ENCODE measurements at regions not wholly inside any gene's neighbourhood (a gene's known extent, or its start where the extent isn't known, plus 50 kb on each side); places are given as distances from the start of the nearest gene placed in this dataset.
A peak's percentile ranks its signal among the peaks of the same experiment; 100 is the strongest.

DNA sequence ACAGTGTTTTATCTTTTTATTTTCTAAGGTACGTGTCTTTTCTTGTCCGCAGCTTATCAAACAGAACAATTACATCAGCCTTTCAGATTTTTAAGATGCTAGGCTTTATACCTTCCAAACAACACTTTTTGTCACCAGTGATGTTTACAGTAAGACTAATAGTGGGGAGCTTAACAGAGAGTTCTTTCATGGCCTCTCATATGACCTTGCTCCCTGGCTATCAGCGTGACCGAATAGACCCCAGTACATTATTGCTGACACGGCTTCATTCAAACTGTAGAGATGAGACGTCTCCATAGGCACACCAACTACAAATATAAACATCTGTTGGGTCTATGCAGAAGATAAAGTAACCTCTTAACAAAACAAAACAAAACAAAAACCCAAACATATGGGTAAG, 477.6 kb upstream of the KCNMB2 start:
- CTCF ChIA-PET: no interaction called here
- POLR2A ChIA-PET: no interaction called here
- DNase-seq (ENCODE audit: low read depth, low spot score): no peak
- TF ChIP-seq, protein P1, sequence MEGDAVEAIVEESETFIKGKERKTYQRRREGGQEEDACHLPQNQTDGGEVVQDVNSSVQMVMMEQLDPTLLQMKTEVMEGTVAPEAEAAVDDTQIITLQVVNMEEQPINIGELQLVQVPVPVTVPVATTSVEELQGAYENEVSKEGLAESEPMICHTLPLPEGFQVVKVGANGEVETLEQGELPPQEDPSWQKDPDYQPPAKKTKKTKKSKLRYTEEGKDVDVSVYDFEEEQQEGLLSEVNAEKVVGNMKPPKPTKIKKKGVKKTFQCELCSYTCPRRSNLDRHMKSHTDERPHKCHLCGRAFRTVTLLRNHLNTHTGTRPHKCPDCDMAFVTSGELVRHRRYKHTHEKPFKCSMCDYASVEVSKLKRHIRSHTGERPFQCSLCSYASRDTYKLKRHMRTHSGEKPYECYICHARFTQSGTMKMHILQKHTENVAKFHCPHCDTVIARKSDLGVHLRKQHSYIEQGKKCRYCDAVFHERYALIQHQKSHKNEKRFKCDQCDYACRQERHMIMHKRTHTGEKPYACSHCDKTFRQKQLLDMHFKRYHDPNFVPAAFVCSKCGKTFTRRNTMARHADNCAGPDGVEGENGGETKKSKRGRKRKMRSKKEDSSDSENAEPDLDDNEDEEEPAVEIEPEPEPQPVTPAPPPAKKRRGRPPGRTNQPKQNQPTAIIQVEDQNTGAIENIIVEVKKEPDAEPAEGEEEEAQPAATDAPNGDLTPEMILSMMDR (IDR thresholded peaks at IDR 0.05; ENCODE audit: insufficient read depth, low read length, missing control alignments): no peak
- no peak overlapping the region for H3K4me3 ChIP-seq (ENCODE audit: low read depth, low read length)

DNA sequence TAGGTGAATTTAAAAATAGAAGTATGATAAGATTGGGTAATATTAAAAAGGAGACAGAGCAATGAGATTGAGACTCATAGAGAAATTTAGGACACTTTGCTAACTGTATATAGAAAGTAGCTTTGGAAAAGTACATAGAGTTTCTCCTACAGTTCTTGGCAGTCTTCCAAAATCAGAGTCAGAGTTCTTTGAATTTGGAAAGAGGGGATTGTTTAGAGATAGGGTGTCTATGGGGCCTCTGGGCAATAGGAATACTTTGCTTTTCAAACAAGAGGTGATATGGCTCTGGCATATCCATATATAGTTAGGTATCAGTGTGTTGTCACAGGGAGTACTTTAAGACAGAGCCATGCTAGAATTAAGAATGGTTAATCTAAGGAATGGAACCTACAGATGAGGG, 477.1 kb upstream of the KCNMB2 start:
- no peak overlapping the region for H3K4me3 ChIP-seq (ENCODE audit: low read depth, low read length)
- TF ChIP-seq, protein P1 (IDR thresholded peaks at IDR 0.05; ENCODE audit: insufficient read depth, low read length, missing control alignments): no peak
- ChIA-PET POLR2A (no interaction called here), CTCF (no interaction called here)
- no peak for DNase-seq (ENCODE audit: low read depth, low spot score)

DNA sequence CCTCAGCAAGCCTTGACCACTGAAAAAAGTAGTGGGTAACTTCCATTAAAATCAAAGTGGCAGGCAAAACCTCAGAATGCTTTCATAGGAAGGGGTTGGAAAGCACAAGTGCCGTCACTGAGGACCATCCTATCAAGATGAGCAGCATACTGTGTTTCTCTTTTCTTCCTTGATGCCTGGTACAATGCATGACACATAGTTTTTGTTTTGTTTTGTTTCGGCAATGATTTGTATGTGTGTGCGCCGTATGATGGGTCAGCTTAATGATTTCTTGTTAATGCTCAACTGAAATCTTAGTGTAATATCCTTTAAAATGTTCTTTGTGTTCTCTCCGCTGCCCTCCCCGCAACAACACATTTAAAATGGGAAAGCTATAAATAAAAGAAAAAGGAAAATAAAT, 476.4 kb upstream of the KCNMB2 start:
- DNase-seq (ENCODE audit: low read depth, low spot score): no peak
- TF ChIP-seq, protein P1 (IDR thresholded peaks at IDR 0.05; ENCODE audit: insufficient read depth, low read length, missing control alignments): no peak
- CTCF ChIA-PET: no interaction called here
- no peak overlapping the region for H3K4me3 ChIP-seq (ENCODE audit: low read depth, low read length)
- POLR2A ChIA-PET: no interaction called here

DNA sequence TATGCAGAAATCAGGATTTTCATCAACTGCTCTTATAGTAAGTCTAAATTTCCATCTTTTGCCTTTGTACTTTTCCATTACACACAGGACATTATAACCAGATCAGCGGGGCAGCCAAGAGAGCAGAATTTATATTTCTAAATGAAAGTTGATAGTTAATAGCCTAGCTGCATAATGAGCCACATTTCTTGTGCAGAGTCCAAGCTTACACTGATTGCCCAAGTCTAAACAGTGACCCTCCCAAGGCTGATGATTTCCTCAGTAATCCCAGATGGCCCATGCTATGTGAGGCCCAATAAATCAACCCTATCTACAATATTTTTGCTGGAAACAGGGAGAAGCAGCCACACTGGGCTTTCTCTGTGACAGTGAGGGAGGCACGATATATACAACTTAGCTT, 475.8 kb upstream of the KCNMB2 start:
- CTCF ChIA-PET: no interaction called here
- H3K4me3 ChIP-seq (ENCODE audit: low read depth, low read length): no peak overlapping the region
- DNase-seq (ENCODE audit: low read depth, low spot score): no peak
- POLR2A ChIA-PET: no interaction called here
- TF ChIP-seq, protein P1 (IDR thresholded peaks at IDR 0.05; ENCODE audit: insufficient read depth, low read length, missing control alignments): no peak

DNA sequence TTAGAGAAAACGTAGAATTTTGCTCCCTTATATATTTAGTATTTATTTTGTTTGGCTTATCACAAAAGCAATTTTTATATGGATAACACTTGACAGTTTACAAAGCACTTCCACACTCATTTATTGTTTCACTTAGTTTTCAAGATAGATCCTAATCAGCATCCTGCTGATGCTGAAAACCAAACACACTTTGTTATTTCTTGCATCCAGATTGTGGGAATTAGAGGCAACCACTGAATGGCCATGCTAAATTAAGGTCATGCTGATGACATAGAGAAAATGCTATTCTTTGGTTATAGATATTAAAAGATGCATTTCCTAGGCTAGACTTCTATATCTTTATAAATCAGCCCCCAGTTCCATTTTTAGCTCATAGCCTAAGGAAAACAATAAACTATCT, 474.1 kb upstream of the KCNMB2 start:
- no peak for DNase-seq (ENCODE audit: low read depth, low spot score)
- no peak overlapping the region for H3K4me3 ChIP-seq (ENCODE audit: low read depth, low read length)
- TF ChIP-seq, protein P1 (IDR thresholded peaks at IDR 0.05; ENCODE audit: insufficient read depth, low read length, missing control alignments): no peak
- CTCF ChIA-PET: no interaction called here
- POLR2A ChIA-PET: no interaction called here

DNA sequence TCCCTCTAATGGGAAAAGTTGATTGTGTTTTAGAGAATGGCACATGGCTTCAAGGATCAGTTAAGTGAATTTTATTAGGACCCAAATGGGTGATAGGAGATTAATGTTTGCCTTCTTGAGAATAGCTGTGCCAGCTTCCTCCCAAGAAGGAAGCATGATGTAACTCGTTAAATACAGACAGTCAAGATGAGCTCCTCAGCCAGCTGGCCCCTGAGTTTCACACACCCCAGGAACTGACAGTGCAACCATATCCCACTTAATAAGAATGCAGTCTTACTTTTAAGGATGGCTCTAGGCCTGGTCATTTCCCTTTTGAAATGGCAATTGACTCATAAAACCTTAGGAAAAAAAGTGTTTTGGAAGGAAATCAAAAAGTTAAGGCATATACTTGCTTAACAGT, 472.8 kb upstream of the KCNMB2 start:
- CTCF ChIA-PET: interaction anchor here (1.3 kb wide), 1 partner anchor 10 kb away, joined by 3 read pairs; no protein-coding TSS in a partner anchor

More for the DNA sequence above, 472.8 kb upstream of the KCNMB2 start:
- TF ChIP-seq, protein P1 (IDR thresholded peaks at IDR 0.05; ENCODE audit: insufficient read depth, low read length, missing control alignments): no peak
- DNase-seq (ENCODE audit: low read depth, low spot score): peak; percentile 34
- POLR2A ChIA-PET: no interaction called here
- no peak overlapping the region for H3K4me3 ChIP-seq (ENCODE audit: low read depth, low read length)

Measured in AG04449 (cell line).